ENCODE measurements at regions not wholly inside any gene's neighbourhood (a gene's known extent, or its start where the extent isn't known, plus 50 kb on each side); places are given as distances from the start of the nearest gene placed in this dataset.
"Not testable (repeated sequence)": the region's sequence is repeated elsewhere in the genome, so short reads cannot be mapped to it uniquely, and the experiment has no call there.

DNA sequence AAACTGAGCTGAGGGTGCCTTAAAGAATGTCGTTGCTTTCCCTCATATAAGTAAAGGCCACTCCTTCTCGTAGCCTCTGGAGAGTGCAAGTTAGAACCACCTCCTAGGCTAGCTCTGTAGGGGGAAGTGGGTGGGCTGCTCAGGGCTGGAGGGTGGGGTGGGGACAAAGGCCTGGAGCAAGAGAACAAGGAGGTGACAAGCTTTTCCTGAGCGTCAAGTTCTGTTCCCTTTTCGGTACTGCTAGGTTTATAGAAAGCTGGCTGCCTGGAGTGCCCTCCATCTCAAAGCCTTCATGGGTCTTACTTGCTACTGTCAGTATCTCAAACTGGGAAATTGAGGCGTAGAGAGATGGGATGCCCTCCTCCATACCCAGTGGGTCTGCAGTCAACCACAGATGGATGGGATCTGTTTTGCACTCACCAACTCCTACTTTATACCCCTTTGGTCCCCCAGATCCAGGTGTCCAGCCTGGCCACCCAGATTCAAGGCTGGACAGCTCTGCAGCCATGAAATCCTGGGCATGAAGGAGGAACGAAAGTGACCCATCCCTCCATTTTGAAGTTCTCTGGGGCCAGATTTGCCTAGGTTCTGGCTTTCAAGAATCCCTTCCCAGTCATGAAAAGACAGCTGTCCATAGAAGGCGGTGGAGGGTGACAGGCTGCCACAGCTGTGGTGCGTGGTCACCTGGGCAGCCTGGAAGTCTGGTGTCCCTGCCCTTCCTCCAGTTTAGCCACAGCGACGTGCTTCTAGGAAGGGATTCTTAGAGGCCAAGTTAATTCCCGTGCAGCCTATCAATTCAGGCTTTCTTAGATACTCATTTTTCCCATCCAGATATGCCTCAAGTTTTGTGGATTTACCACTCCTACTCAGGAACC is 117.8 kb downstream of the CRLF3 start:
- intact Hi-C loops (cut with DNase I, micrococcal nuclease): not testable (repeated sequence)

DNA sequence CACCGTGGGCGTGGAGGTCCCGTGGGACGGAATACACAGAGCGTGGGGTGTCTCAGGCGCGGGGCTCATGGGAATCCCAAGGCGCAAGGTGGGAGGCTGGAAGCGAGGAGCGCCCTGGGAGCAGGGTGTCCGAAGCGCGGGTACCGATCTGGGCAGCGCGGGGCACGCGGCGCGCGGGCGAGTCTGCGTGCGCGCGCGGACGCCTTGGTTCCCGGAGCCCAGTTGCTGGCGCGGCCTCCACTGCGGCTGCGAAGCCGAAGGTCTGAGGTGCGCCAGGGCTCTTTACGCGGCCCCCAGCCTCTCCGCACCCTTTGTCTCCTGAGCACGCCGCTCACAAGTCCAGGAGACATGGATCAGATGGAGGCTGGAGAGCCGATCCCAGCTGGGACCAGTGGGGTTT is 118.5 kb downstream of the CRLF3 start:
- H3K9me3 ChIP-seq; DNase-seq; H3K4me1 ChIP-seq (ENCODE audit: low read depth); intact Hi-C loops (cut with DNase I, micrococcal nuclease); H3K36me3 ChIP-seq (ENCODE audit: low read depth); ATAC-seq; H3K4me3 ChIP-seq: not testable (repeated sequence)

More for the DNA sequence above, 117.8 kb downstream of the CRLF3 start:
- not testable (repeated sequence) for H3K4me1 ChIP-seq (ENCODE audit: low read depth); H3K36me3 ChIP-seq (ENCODE audit: low read depth); ATAC-seq; DNase-seq; H3K9me3 ChIP-seq; H3K4me3 ChIP-seq

DNA sequence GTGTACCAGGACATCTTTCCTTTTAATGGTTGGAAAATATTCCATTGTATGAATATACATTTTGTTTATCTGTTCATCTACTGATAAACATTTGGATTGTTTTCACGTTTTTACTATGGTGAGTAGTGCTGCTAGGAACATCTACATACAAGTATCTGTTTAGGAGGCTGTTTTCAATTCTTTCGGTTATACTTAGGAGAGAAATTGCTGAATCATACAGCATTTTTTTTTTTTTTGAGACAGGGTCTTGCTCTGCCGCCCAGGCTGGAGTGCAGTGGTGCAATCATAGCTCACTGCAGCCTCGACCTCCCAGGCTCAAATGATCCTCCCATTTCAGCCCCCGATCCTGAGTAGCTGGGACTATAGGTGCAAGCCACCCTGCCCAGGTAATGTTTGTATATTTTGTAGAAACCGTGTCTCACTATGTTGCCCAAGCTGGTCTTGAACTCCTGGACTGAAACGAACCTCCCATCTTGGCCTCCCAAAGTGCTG is 122.9 kb downstream of the CRLF3 start:
- intact Hi-C loops (cut with DNase I, micrococcal nuclease): no loop called here
- no peaks in the 10 kb centered on the region for H3K9me3 ChIP-seq
- ATAC-seq (no peak), DNase-seq (no peak)
- H3K4me1 ChIP-seq (ENCODE audit: low read depth): peaks cover 5% of the 10 kb centered on the region
- TF ChIP-seq, protein P1, sequence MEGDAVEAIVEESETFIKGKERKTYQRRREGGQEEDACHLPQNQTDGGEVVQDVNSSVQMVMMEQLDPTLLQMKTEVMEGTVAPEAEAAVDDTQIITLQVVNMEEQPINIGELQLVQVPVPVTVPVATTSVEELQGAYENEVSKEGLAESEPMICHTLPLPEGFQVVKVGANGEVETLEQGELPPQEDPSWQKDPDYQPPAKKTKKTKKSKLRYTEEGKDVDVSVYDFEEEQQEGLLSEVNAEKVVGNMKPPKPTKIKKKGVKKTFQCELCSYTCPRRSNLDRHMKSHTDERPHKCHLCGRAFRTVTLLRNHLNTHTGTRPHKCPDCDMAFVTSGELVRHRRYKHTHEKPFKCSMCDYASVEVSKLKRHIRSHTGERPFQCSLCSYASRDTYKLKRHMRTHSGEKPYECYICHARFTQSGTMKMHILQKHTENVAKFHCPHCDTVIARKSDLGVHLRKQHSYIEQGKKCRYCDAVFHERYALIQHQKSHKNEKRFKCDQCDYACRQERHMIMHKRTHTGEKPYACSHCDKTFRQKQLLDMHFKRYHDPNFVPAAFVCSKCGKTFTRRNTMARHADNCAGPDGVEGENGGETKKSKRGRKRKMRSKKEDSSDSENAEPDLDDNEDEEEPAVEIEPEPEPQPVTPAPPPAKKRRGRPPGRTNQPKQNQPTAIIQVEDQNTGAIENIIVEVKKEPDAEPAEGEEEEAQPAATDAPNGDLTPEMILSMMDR (IDR thresholded peaks at IDR 0.05): no peak
- no peaks in the 10 kb centered on the region for H3K36me3 ChIP-seq (ENCODE audit: low read depth)
- H3K4me3 ChIP-seq: no peak overlapping the region

DNA sequence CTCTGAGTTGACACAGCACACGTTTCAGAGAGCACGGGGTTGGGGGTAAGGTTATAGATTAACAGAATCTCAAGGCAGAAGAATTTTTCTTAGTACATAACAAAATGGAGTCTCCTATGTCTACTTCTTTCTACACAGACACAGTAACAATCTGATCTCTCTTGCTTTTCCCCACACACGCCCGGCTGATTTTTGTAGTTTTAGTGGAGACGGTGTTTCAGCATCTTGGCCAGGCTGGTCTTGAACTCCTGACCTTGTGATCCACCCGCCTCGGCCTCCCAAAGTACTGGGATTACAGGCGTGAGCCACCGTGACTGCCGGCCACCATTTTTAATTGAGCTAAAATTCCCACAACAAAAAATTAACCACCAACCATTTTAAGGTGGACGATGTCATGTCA is 123.7 kb downstream of the CRLF3 start:
- H3K36me3 ChIP-seq (ENCODE audit: low read depth); H3K4me1 ChIP-seq (ENCODE audit: low read depth); intact Hi-C loops (cut with DNase I, micrococcal nuclease); H3K9me3 ChIP-seq; DNase-seq; ATAC-seq; H3K4me3 ChIP-seq: not testable (repeated sequence)

DNA sequence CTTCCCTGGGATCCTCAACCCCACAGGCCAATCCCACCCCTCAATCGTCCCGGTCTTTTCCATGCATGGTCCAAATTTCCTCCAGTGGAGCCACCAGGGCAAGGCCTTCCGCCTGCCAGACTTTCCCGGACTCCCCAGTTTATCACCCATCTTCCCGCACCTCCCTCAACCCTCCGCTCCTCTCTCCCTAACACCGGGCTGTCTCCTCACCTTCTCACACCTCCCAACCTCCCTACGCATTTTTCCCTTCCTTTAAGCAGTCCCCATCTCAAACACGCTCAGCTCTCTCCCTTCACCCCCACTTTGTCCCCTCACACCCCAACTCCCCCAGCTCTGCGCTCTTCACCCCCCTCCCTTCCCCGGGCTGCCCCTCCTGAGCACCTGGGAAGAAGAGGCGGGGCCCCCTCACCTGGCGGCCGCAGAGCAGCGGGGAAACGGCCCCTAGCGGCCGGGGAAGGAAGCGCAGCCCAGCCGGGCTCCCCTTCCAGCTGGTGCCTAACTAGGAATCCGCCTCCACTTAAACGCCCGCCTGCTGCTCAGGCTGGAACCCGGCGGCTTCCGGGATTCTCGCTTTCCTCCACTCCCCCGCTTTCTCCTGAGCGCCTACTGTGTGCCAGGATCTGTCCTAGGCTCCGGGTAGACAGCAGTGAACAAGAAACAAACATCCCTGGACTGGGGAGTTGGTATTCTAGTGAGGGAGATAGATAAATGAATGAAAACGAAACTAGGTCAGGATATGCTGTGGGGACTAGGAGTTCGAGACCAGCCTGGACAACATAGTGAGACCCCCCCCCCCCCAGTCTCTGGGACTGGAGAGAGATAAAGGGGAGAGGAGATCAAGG is 126.7 kb downstream of the CRLF3 start:
- H3K36me3 ChIP-seq (ENCODE audit: low read depth); H3K4me1 ChIP-seq (ENCODE audit: low read depth); H3K9me3 ChIP-seq; H3K4me3 ChIP-seq; intact Hi-C loops (cut with DNase I, micrococcal nuclease): not testable (repeated sequence)
- peak; percentile 75 to 90 (median 87) for DNase-seq
- TF ChIP-seq, protein P1 (IDR thresholded peaks at IDR 0.05): peak; percentile 97
- peak; percentile 99 for ATAC-seq

DNA sequence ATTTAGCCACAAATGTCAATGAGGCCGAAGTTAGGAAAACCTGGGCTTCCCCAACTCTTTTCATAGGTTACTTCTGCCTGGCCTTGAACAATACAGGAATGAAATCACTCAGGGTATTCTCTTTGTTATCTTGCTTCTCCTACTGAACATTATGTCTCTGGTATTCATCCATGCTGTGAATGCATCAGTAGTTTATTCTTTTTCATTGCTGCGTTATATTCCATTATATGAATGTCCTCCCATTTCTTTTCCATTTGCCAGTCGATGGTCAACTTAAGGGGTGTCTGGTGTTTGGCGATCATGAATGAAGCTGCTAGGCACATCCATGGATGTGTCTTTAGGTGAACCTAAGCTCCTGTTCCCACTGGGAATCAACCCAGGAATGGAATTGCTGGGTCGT is 128.3 kb downstream of the CRLF3 start:
- H3K4me1 ChIP-seq (ENCODE audit: low read depth): peaks cover 2% of the 10 kb centered on the region
- no peaks in the 10 kb centered on the region for H3K9me3 ChIP-seq
- H3K36me3 ChIP-seq (ENCODE audit: low read depth): no peaks in the 10 kb centered on the region
- ATAC-seq: no peak
- no peak overlapping the region for H3K4me3 ChIP-seq
- TF ChIP-seq, protein P1 (IDR thresholded peaks at IDR 0.05): no peak
- DNase-seq: no peak
- intact Hi-C loops (cut with DNase I, micrococcal nuclease): no loop called here

DNA sequence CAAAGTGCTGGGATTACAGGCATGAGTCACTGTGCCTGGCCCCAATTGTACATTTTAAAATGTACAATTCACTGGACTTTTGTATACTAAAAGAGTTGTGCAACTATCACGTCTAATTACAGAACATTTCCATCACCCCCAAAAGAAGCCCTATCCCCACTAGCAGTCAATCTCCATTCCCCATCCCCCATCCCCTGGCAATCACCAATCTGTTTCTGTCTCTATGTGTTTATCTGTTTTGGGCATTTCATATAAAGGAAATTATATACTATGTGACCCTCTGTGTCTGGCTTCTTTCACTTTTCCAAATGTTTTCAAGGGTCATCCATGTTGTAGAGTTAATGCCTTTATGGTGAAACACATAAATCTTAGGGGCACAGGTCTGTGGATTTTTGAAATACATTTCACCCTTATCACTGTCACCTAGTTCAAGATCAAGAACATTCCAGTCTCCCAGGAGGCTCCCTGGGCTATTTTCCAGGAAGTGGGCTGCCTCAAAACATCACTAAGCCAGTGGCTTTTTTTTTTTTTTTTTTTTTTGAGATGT is 129.2 kb downstream of the CRLF3 start:
- intact Hi-C loops (cut with DNase I, micrococcal nuclease); H3K36me3 ChIP-seq (ENCODE audit: low read depth); H3K4me1 ChIP-seq (ENCODE audit: low read depth); H3K9me3 ChIP-seq; DNase-seq; H3K4me3 ChIP-seq; ATAC-seq: not testable (repeated sequence)

DNA sequence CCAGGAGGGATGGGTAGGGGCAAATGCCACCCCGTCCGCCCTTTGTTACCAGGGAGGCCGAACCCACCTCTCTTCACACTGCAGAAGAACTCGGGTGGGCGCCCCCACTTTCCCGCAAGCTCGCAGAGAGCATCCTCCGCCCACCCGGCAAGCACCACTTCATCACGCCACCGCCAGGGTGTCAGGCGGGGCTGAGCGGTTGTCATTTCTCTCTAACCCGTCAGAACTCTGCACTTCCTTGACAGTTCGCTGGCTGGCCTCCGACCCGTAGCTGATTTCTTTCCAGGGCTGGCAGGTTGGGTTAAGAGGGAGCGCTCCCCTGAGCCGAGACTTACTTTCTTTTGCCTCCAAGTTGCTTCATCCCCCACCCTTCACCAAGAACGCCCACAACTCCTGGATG is 130.7 kb downstream of the CRLF3 start:
- DNase-seq (peak in 2 of 3 donors; percentile 50 to 52), ATAC-seq (peak; percentile 65)
- H3K9me3 ChIP-seq; intact Hi-C loops (cut with DNase I, micrococcal nuclease); H3K4me3 ChIP-seq; H3K4me1 ChIP-seq (ENCODE audit: low read depth); H3K36me3 ChIP-seq (ENCODE audit: low read depth): not testable (repeated sequence)

DNA sequence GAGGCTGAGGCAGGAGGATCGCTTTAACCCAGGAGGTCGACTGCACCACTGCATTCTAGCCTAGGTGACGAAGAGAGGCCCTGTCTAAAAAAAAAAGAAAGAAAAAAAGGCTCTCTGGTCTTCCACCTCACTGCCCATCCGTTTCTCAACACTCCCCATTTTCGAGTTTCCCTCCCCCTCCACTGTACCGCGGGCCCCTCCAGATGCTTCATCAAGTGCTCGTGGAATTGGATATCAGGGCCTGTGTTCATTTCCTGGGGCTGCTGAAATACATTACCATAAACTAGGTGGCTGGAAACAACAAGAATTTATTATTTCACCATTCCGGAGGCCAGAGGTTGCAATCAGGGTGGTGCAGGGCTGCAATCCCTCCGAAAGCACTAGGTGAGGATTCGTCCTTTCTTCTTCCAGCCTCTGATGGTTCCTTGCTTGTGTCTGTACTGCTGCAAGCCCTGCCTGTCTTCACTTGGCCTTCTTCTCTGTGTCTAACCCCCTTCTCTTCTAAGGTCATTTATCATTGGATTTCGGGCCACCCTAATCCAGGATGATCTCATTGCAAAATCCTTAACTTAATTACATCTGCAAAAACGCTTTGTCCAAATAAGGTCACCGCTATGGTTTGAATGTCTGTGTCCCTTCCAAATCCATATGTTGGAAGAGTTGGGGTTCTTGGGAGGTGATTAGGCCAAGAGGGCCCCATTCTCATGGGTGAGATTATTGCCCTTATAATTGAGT is 135.1 kb downstream of the CRLF3 start:
- ATAC-seq; intact Hi-C loops (cut with DNase I, micrococcal nuclease); DNase-seq; H3K4me1 ChIP-seq (ENCODE audit: low read depth); H3K9me3 ChIP-seq; H3K36me3 ChIP-seq (ENCODE audit: low read depth); H3K4me3 ChIP-seq: not testable (repeated sequence)
